ENCODE measurements at regions not wholly inside any gene's neighbourhood (a gene's known extent, or its start where the extent isn't known, plus 50 kb on each side); places are given as distances from the start of the nearest gene placed in this dataset.

- H3K36me3 ChIP-seq (ENCODE audit: control insufficient read depth in 1 of 2, insufficient read depth in 2 of 2, low read length in 1 of 2): no peaks in the 10 kb centered on the region
- DNase-seq (no peak), ATAC-seq (ENCODE audit: low FRiP score) (no peak)
- peaks cover 0 to 6% of the 10 kb centered on the region in 2 donors for H3K4me1 ChIP-seq (ENCODE audit: control insufficient read depth in 1 of 2, insufficient read depth in 2 of 2, low read length in 2 of 2)
- H3K4me3 ChIP-seq (ENCODE audit: low read length in 2 of 2): no peak overlapping the region
- H3K9me3 ChIP-seq (ENCODE audit: control insufficient read depth, low read length): no peaks in the 10 kb centered on the region
- H3K27me3 ChIP-seq (ENCODE audit: control insufficient read depth in 1 of 2, insufficient read depth in 2 of 2, low read length in 1 of 2): no peaks in the 10 kb centered on the region
- intact Hi-C loops (cut with DNase I): loop anchor here in 1 of 2 donors (10.0 kb wide), 1 partner anchor 57 kb away; no protein-coding TSS in a partner anchor
- peak overlapping the region; percentile 7 to 33 for H3K27ac ChIP-seq (ENCODE audit: low read depth in 1 of 2, low read length in 2 of 2)
Observed at GRCh38 chr3:148642214-148642613, 55.5 kb upstream of the AGTR1 start.

GRCh38 chr3:148642616-148643015, 55.1 kb upstream of the AGTR1 start:
- ATAC-seq (ENCODE audit: low FRiP score) (no peak), DNase-seq (no peak)
- peak overlapping the region in 1 of 2 donors; percentile 7 for H3K27ac ChIP-seq (ENCODE audit: low read depth in 1 of 2, low read length in 2 of 2)
- intact Hi-C loops (cut with DNase I): loop anchor here in 1 of 2 donors (10.0 kb wide), 1 partner anchor 58 kb away; no protein-coding TSS in a partner anchor
- H3K9me3 ChIP-seq (ENCODE audit: control insufficient read depth, low read length): no peaks in the 10 kb centered on the region
- no peak overlapping the region for H3K4me3 ChIP-seq (ENCODE audit: low read length in 2 of 2)
- no peaks in the 10 kb centered on the region for H3K27me3 ChIP-seq (ENCODE audit: control insufficient read depth in 1 of 2, insufficient read depth in 2 of 2, low read length in 1 of 2)
- WGBS, 2 donors: 18 to 36% methylated on average over 2 of the region's 2 CpGs
- peaks cover 0 to 6% of the 10 kb centered on the region in 2 donors for H3K4me1 ChIP-seq (ENCODE audit: control insufficient read depth in 1 of 2, insufficient read depth in 2 of 2, low read length in 2 of 2)
- no peaks in the 10 kb centered on the region for H3K36me3 ChIP-seq (ENCODE audit: control insufficient read depth in 1 of 2, insufficient read depth in 2 of 2, low read length in 1 of 2)

GRCh38 chr3:148643389-148643840, 54.3 kb upstream of the AGTR1 start:
- H3K27ac ChIP-seq (ENCODE audit: low read depth in 1 of 2, low read length in 2 of 2): peak overlapping the region; percentile 69 to 81
- WGBS, 2 donors: 2 to 4% methylated on average over 4 of the region's 4 CpGs

GRCh38 chr3:148646126-148646665, 51.5 kb upstream of the AGTR1 start:
- Histone ChIP-seq H3K36me3 (ENCODE audit: control insufficient read depth in 1 of 2, insufficient read depth in 2 of 2, low read length in 1 of 2) (no peaks in the 10 kb centered on the region), H3K27me3 (ENCODE audit: control insufficient read depth in 1 of 2, insufficient read depth in 2 of 2, low read length in 1 of 2) (no peaks in the 10 kb centered on the region), H3K4me1 (ENCODE audit: control insufficient read depth in 1 of 2, insufficient read depth in 2 of 2, low read length in 2 of 2) (peaks cover 0 to 8% of the 10 kb centered on the region in 2 donors), H3K27ac (ENCODE audit: low read depth in 1 of 2, low read length in 2 of 2) (no peak overlapping the region), H3K4me3 (ENCODE audit: low read length in 2 of 2) (no peak overlapping the region), H3K9me3 (ENCODE audit: control insufficient read depth, low read length) (no peaks in the 10 kb centered on the region)
- WGBS, 2 donors: 78 to 81% methylated on average over 4 of the region's 4 CpGs
- no peak for ATAC-seq (ENCODE audit: low FRiP score)
- intact Hi-C loops (cut with DNase I): loop anchor here in 1 of 2 donors (10.0 kb wide), 1 partner anchor 61 kb away; no protein-coding TSS in a partner anchor
- no peak for DNase-seq

More at GRCh38 chr3:148643389-148643840, 54.3 kb upstream of the AGTR1 start:
- Histone ChIP-seq H3K36me3 (ENCODE audit: control insufficient read depth in 1 of 2, insufficient read depth in 2 of 2, low read length in 1 of 2) (no peaks in the 10 kb centered on the region), H3K27me3 (ENCODE audit: control insufficient read depth in 1 of 2, insufficient read depth in 2 of 2, low read length in 1 of 2) (no peaks in the 10 kb centered on the region), H3K9me3 (ENCODE audit: control insufficient read depth, low read length) (no peaks in the 10 kb centered on the region), H3K4me1 (ENCODE audit: control insufficient read depth in 1 of 2, insufficient read depth in 2 of 2, low read length in 2 of 2) (peaks cover 0 to 6% of the 10 kb centered on the region in 2 donors), H3K4me3 (ENCODE audit: low read length in 2 of 2) (no peak overlapping the region)
- intact Hi-C loops (cut with DNase I): loop anchor here in 1 of 2 donors (10.0 kb wide), 1 partner anchor 59 kb away; no protein-coding TSS in a partner anchor
- peak in 1 of 2 donors; percentile 42 for DNase-seq
- ATAC-seq (ENCODE audit: low FRiP score): peak; percentile 75
